ENCODE measurements at regions not wholly inside any gene's neighbourhood (a gene's known extent, or its start where the extent isn't known, plus 50 kb on each side); places are given as distances from the start of the nearest gene placed in this dataset.

- TF ChIP-seq CTCF (IDR thresholded peaks at IDR 0.05; ENCODE audit: low read length), result no peak
- no peak for TF ChIP-seq EZH2phosphoT487 (IDR thresholded peaks at IDR 0.05; ENCODE audit: low read length)
- no peak for TF ChIP-seq EZH2 (optimal IDR thresholded peaks at IDR 0.05; ENCODE audit: low read depth, low read length)
These were observed 121.6 kb downstream of the OGFRL1 start for GRCh38 chr6:71410164-71410566.

Data from MM.1S (cell line).